NCI-H748 (cell line): ENCODE measurements at regions not wholly inside any gene's neighbourhood (a gene's known extent, or its start where the extent isn't known, plus 50 kb on each side); places are given as distances from the start of the nearest gene placed in this dataset.
"Not testable (repeated sequence)": the region's sequence is repeated elsewhere in the genome, so short reads cannot be mapped to it uniquely, and the experiment has no call there.

Experiments
- DNase-seq: peaks from one replicate; lab custom pipeline; 2025; ENCODE audit not compliant: unreplicated experiment; lab: John Stamatoyannopoulos, UW

- no peak for DNase-seq
Observed at GRCh38 chr3:174442302-174442682, 416.8 kb upstream of the NAALADL2 start.

DNA sequence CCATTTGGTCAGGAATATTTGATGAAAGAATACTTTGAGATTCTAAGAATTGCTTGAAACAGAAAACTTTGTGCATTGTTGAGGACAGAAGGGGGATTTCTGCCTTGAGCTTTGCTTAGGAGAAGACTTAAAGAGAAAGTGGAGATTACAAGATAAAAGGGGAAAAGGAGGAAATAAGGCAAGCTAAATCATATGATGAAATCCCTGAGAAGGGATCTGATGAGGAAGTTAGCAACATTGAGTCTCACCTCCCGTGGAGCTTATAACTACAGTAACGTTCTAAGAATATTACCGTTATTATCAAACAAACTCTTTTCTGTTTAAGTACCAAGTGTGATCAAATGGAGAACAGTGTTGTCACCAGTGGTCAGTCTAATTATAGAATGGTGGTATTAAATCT, 414.7 kb upstream of the NAALADL2 start:
- DNase-seq: no peak

DNA sequence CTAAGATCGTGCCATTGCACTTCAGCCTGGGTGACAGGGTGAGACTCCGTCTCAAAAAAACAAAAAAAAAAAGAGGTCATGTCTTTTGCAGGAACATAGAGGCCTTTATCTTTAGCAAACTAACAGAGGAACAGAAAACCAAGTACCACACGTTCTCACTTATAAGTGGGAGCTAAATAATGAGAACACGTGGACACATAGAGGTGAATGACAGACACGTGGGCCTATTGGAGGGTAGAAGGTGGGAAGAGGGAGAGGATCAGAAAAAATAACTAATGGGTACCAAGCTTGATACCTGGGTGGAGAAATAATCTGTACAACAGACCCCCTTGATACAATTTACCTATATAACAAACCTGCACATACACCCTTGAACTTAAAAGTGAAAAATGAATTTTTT, 401.4 kb upstream of the NAALADL2 start:
- no peak for DNase-seq

- DNase-seq: no peak
Observed at GRCh38 chr3:174460831-174461230, 398.3 kb upstream of the NAALADL2 start.

- no peak for DNase-seq
Observed at GRCh38 chr3:174462916-174463315, 396.2 kb upstream of the NAALADL2 start.

GRCh38 chr3:174465177-174465576, 394.0 kb upstream of the NAALADL2 start:
- DNase-seq: no peak

DNA sequence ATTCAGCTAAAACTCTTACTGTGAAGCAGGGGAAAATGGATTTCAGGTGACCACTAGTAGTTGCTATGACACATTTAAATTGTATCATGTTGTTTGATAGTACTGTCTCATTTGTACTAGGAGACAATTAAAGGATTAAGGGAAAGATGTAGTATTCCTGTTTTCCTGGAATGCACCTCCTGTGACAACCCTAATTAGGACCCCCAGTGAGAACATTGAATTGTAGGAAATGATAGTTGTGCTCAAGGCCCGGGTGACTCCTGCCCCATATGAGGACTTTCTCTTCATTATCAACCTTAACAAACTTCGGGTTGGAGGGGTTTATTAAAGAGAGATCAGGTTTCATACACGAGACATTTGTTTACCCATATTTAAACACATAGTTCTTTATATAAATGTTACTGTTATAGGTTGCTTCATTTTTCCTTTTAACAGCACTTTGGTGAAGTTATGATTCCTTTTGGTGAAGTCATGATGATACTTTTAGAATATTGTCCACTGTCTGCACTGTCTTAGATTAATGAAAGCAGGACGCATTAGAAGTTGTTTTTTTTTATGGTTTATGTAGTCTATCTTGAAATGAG, 392.6 kb upstream of the NAALADL2 start:
- peak; percentile 32 for DNase-seq

DNA sequence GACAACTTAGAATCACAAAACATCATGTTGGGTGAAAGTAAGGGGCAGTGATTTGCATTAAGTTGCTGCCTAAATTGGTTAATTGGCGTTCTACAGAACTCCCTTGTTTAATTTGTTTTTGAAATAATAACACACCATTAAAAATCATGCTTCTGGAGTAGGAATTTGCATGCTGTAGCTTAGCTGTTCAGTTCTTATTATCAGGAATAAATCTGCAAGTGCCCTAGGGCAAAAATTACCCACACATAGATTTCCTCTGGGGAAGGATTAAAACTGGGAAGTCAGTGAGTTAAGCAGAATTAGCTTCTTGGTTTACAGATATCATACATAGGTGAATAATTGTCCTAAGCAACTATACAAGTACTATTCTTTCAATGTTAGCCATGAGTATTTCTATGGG, 381.6 kb upstream of the NAALADL2 start:
- no peak for DNase-seq

- no peak for DNase-seq
Observed at GRCh38 chr3:174480767-174481166, 378.4 kb upstream of the NAALADL2 start.

DNA sequence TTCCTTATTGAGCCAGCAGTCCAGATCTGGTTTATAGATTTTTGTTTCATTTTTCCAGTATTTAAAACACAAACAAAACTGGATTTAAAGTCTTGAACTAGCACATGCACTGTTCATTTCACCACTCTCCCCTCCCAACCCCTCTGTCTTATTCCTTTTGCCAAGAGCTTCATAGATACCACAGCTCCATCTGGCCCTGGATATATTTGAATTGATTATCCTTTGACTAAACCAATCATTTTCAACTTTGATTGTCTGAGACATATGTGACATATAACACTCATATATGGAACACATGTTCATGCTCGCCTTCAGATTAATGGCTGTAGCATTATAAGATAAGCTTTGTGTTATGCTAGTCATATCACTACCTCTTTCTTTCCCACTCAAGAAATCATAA, 376.6 kb upstream of the NAALADL2 start:
- DNase-seq: no peak

GRCh38 chr3:174483254-174483653, 375.9 kb upstream of the NAALADL2 start:
- no peak for DNase-seq

DNA sequence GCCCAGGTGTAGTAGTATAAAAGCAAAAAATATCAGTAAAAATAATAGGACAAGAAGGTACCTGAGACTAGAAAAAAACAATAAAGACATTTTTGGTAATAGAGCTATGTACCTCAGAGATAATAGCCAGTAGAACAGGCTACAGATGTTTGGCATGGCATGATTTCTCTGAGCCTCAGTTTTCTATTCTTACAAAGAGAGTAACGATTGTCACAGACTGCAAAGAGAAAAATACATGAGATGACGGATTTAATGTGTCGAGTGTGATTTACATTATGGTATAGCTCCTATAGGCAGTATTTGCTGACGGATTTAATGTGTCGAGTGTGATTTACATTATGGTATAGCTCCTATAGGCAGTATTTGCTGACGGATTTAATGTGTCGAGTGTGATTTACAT, 375.3 kb upstream of the NAALADL2 start:
- DNase-seq: not testable (repeated sequence)

- no peak for DNase-seq
Observed at GRCh38 chr3:174488527-174488926, 370.6 kb upstream of the NAALADL2 start.

DNA sequence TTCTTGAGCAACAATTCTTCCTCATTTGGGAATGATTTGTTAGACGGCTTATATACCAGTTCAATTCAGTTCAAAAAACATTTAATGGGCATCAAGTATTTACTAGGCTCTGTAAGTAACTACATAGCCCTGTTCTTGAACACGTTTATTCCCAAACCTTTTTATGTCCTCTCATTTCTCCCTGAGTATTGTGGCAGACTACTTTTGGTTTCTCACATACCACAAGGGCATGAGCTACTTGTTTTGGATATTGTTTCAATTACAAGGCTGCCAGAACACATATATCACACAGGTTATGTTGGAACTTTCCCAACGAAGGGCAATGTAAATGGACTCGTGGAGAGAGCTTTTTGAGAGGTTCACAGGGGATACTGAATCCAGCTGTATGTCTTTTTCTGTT, 363.8 kb upstream of the NAALADL2 start:
- DNase-seq: no peak

DNA sequence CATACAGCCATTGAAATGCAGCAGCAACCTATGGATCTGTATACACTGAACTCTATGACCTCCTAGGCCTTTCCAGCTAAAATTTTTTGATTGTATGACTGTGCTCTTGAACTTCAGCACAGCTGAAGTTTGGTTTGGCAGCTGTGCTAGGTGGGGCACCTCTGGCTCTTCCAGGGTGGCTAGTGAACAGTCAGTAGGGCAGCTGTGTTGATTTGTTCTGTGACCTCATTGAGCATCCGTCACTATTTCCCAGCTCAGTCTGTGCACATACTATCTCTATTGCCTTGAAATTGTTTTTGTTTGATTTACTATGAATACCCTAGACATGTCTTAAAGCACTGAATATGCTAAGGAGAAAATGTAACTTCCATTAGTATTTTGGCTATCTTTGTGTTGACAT, 363.2 kb upstream of the NAALADL2 start:
- no peak for DNase-seq

DNA sequence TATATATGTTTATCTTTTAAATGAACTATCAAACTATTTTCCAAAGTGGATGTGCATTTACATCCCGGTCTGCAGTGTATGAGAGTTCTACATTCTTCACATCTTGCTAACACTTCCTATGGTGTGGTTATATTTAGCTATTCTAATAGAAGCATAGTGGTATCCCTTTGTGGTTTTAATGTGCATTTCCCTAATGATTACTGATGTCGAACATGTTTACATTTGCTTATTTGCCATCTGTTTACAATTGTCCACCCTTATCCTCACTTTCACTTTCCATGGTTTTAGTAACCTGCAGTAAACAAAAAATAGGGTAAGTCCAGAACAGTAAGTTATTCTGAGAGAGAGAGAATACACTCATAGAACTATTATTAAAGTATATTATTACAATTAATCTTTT, 360.5 kb upstream of the NAALADL2 start:
- DNase-seq: no peak

- no peak for DNase-seq
Observed at GRCh38 chr3:174505266-174505665, 353.9 kb upstream of the NAALADL2 start.

DNA sequence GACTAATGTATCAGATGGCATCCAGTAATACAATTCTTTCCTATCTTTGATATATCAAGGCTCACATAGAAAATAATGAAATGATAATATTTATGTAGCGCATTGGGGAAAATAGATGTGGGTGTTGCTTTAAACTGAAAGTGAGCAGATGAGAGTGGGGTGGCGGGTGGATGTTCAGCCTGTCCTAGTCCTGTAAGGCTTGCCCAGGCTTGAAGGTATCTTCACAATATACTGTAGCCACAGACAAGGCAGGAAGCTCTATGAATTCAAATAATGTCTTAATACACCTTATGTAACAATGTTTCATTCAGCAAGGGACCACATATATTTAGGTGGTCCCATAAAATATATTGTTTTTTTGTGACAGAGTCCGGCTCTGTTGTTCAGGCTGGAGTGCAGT, 334.9 kb upstream of the NAALADL2 start:
- DNase-seq: no peak

DNA sequence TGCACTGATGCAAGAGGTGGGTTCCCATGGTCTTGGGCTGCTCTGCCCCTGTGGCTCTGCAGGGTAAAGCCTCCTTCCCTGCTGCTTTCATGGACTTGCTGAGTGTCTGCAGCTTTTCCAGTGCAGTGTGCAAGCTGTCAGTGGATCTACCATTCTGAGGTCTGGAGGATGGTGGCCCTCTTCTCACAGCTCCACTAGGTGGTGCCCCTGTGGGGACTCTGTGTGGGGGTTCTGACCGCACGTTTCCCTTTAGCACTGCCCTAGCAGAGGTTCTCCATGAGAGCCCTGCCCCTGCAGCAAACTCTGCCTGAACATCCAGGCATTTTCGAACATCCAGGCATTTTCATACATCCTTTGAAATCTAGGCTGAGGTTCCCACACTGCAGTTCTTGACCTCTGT, 329.8 kb upstream of the NAALADL2 start:
- peak; percentile 2 for DNase-seq

DNA sequence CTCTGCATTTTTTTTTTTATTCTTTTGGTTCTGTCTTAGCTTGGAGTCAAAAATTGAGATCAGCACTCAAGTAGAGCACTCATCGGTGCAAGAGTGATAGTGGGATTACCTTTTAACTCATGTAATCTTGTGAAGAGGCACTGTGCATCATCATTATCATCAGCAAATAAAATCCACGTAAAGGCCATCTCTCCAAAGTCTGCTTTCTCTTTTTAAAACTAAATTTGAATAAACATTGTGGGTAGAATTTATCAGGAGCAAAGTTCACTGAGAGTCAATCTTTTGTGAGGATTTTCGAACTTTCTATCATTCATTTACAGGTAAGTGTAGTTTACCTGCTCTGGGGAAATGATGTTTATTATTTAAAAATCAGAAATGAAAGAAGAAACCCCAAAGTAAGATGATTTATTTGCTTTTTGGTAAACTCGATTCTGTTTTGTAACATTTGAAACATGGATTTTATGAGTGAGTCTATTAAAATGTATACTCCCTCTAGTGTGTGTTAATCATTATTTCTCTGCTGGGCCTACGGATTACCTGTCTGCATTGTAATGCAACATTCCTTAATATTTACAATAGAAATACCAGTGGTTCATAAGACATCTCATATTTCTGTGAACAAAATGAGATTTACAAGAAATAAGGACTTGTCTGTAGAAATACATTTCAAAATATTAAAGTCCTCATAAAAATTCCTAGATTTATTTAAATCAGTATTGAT, 327.7 kb upstream of the NAALADL2 start:
- no peak for DNase-seq

DNA sequence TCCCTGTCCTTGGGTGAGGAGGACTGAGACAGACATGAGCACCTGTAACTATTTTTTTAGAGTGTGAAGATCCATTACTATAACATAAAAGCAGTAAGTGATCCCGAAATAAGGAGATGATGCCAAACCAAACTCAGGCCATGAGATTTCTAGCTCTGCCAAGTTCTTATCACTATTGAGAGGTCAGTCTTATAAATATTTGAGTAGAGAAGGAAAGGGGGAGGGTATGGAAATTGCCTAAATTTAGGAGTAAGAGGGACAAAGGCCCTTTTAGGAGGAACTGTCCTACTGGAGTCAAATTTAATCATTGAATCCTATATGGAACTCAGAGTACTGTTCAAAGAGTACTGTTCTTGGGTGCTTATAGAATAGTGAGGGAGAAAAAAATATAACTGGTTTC, 326.9 kb upstream of the NAALADL2 start:
- no peak for DNase-seq

GRCh38 chr3:174532776-174533175, 326.4 kb upstream of the NAALADL2 start:
- no peak for DNase-seq

DNA sequence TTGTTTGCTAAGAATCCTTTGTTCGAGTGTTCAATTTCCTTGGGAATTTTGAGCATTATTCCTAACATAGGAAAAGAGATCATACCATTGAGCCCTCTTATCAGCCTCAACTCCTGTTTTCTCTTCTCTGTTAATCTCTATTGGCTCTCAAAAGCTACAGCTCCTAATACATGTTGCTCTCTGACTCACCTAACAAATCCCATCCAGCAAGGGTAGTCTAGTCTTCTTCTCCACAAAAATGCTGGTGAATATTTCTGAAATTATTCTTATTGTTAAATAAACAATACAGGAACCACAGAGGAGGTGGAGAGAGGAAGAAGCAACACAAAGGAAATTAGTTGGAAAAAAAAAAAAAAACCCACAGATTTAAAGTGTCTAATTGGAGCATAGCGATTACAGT, 325.8 kb upstream of the NAALADL2 start:
- no peak for DNase-seq
